Endothelial cell of umbilical vein (primary cell): ENCODE measurements at regions not wholly inside any gene's neighbourhood (a gene's known extent, or its start where the extent isn't known, plus 50 kb on each side); places are given as distances from the start of the nearest gene placed in this dataset.

Experiments used
- BruUV-seq: library from RNA; stranded (reverse); fragments of 400-500 nt; replicated peaks from 2 replicates; lab custom pipeline; 2021; lab: Mats Ljungman, UMichigan
- CTCF ChIA-PET: fragments of 300-600, 350-600 bp; sonication (Branson Sonifier 250); formaldehyde crosslinking; loops from one replicate; lab custom pipeline; 2021; ENCODE audit warnings: antibody characterized with exemption, inconsistent platforms; lab: Charles Lee
- POLR2A ChIA-PET: fragments of 300-600, 350-600 bp; sonication (Branson Sonifier 250); formaldehyde crosslinking; loops from one replicate; lab custom pipeline; 2021; ENCODE audit warnings: antibody characterized with exemption, inconsistent platforms; lab: Charles Lee
- DNase-seq: peaks from one replicate; pipeline ENCODE4 v3.0.0-alpha.2; 2011; ENCODE audit warnings: low read depth, low spot score
- FAIRE-seq: peaks from 2 replicates; lab custom pipeline; 2011; peaks lifted over from hg19 to GRCh38; lab: Jason Lieb, UNC
- H2AFZ ChIP-seq: 2 replicates; pipeline ENCODE4 v1.6.0; 2012; ENCODE audit warnings: low read depth, low read length, control low read depth, inconsistent platforms
- H3K27ac ChIP-seq: 2 replicates; pipeline ENCODE4 v1.5.1; 2011; ENCODE audit warnings: low read depth, mild to moderate bottlenecking, control low read depth, low read length, moderate library complexity; ENCODE audit not compliant: insufficient read depth
- H3K27me3 ChIP-seq, 2 experiments: 2 replicates each; pipeline versions ENCODE4 v1.6.0 to v1.6.1; 2011; ENCODE audit warnings: low read length in 2 of 2, mixed read lengths in 1 of 2; ENCODE audit not compliant: control insufficient read depth in 2 of 2, insufficient read depth in 2 of 2
- H3K36me3 ChIP-seq, 2 experiments: 2 replicates in 1 of 2; 3 replicates in 1 of 2; pipeline ENCODE4 v1.5.1; 2011; ENCODE audit warnings: low read length in 2 of 2, mild to moderate bottlenecking in 1 of 2, moderate library complexity in 1 of 2; ENCODE audit not compliant: control insufficient read depth in 2 of 2, insufficient read depth in 2 of 2; ENCODE audit errors: extremely low read depth in 1 of 2
- H3K4me1 ChIP-seq: 3 replicates; pipeline ENCODE4 v1.5.1; 2011; ENCODE audit warnings: mild to moderate bottlenecking, low read length; ENCODE audit not compliant: control insufficient read depth, insufficient read depth; ENCODE audit errors: extremely low read depth
- H3K4me2 ChIP-seq: 2 replicates; pipeline ENCODE4 v1.6.1; 2011; ENCODE audit warnings: low read length, control low read depth, mixed read lengths; ENCODE audit not compliant: insufficient read depth
- H3K4me3 ChIP-seq, 3 experiments: fragments of 200-600 bp in 1 of 3; sonication (generic), shearing (Covaris generic) in 1 of 3; replicated peaks in 1 of 3; 2 replicates each; pipeline ENCODE4 v1.5.1; 2011 to 2016; ENCODE audit warnings: control low read depth in 3 of 3, low read length in 3 of 3, mild to moderate bottlenecking in 2 of 3, inconsistent platforms in 1 of 3, low read depth in 1 of 3, moderate library complexity in 1 of 3; ENCODE audit not compliant: insufficient read depth in 1 of 3
- H3K79me2 ChIP-seq: 2 replicates; pipeline ENCODE4 v1.6.0; 2012; ENCODE audit warnings: low read length, inconsistent platforms; ENCODE audit not compliant: control insufficient read depth, insufficient read depth
- H3K9ac ChIP-seq: replicated peaks from 2 replicates; pipeline ENCODE3; 2011; ENCODE audit warnings: low read length, control low read depth; ENCODE audit not compliant: insufficient read depth; ENCODE audit errors: extremely low read depth
- H3K9me1 ChIP-seq: replicated peaks from 3 replicates; pipeline ENCODE4 v1.6.0; 2011; ENCODE audit warnings: mild to moderate bottlenecking, low read length; ENCODE audit not compliant: control insufficient read depth, insufficient read depth; ENCODE audit errors: extremely low read depth
- H3K9me3 ChIP-seq: replicated peaks from 2 replicates; pipeline ENCODE4 v1.5.1; 2012; ENCODE audit warnings: low read length, inconsistent platforms; ENCODE audit not compliant: control insufficient read depth, insufficient read depth
- H4K20me1 ChIP-seq: replicated peaks from 2 replicates; pipeline ENCODE3; 2011; ENCODE audit warnings: mild to moderate bottlenecking, low read length; ENCODE audit not compliant: control insufficient read depth, insufficient read depth; ENCODE audit errors: extremely low read depth
- EZH2 ChIP-seq: IDR thresholded peaks from 2 replicates; pipeline ENCODE4 v1.6.1; 2012; ENCODE audit warnings: borderline replicate concordance, low read depth, mild to moderate bottlenecking, moderate library complexity, low read length, inconsistent platforms; ENCODE audit not compliant: severe bottlenecking
- FOS ChIP-seq: IDR thresholded peaks from 2 replicates; pipeline ENCODE4 v1.6.1; 2011; ENCODE audit warnings: mild to moderate bottlenecking, low read length, moderate library complexity, borderline replicate concordance; ENCODE audit not compliant: insufficient read depth
- GATA2 ChIP-seq: IDR thresholded peaks from 2 replicates; pipeline ENCODE4 v1.7.0; 2011; ENCODE audit warnings: low read depth, mild to moderate bottlenecking, moderate library complexity, mixed read lengths, low read length; ENCODE audit not compliant: insufficient read length, insufficient read depth
- JUN ChIP-seq: IDR thresholded peaks from 2 replicates; pipeline ENCODE4 v1.6.1; 2011; ENCODE audit warnings: borderline replicate concordance, low read depth; ENCODE audit not compliant: insufficient read length, insufficient read depth
- MYC ChIP-seq: IDR thresholded peaks from one replicate; pipeline ENCODE4 v1.6.1; 2011; ENCODE audit warnings: mild to moderate bottlenecking, low read depth, low read length
- POLR2A ChIP-seq: IDR thresholded peaks from 2 replicates; pipeline ENCODE4 v1.6.1; 2012; ENCODE audit warnings: low read depth, mild to moderate bottlenecking, control low read depth, low read length
- POLR2AphosphoS5 ChIP-seq: IDR thresholded peaks from 2 replicates; pipeline ENCODE4 v1.6.1; 2012; ENCODE audit warnings: low read depth, mild to moderate bottlenecking, control low read depth, low read length, moderate library complexity; ENCODE audit not compliant: insufficient read depth
- dilution Hi-C: fragments of 300-500 bp; cut with MboI; formaldehyde crosslinking; loops from one replicate; pipeline ENCODE4 v1.15.0; 2019; ENCODE audit warnings: low sequenced_read_pairs; ENCODE audit not compliant: extremely low pct_ligation_motif_present
- intact Hi-C: fragments of 100-400 bp; cut with micrococcal nuclease; formaldehyde crosslinking; loops from one replicate; pipeline ENCODE4 v1.10.0; 2022
- TF ChIP-seq, protein P1 (sequence below): IDR thresholded peaks from 2 replicates; pipeline ENCODE4 v1.6.1; 2011; ENCODE audit not compliant: insufficient read depth, insufficient read length
- TF ChIP-seq, protein P2 (sequence below), 2 donors: IDR thresholded peaks; 1 replicate in 1 of 2; 2 replicates in 1 of 2; pipeline ENCODE4 v1.5.1; 2011; ENCODE audit warnings: low read length in 2 of 2, mild to moderate bottlenecking in 2 of 2, moderate library complexity in 2 of 2, control low read depth in 1 of 2, inconsistent platforms in 1 of 2, low read depth in 1 of 2; ENCODE audit not compliant: insufficient read depth in 1 of 2; ENCODE audit errors: extremely low read depth in 1 of 2

DNA sequence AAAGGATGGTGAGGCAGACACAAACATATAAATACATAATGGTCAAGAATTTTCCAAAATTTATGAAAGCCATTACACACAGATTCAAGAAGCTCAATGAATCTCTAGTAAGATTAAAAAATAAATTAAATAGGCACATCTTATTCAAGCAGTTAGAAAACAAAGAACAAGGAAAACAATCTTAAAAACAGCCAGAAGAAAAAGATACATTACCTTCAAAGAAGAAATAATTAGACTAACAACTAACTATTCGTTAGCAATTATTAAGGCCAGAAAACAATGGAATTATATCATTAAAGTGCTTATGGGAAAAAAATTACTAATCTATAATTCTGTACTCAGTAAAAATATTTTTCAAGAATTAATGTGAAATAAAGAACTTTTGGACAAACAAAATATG, 593.1 kb downstream of the EBF1 start:
- Histone ChIP-seq H4K20me1 (no peaks in the 10 kb centered on the region), H2AFZ (no peak overlapping the region), H3K4me3 (no peak overlapping the region), H3K36me3 (no peaks in the 10 kb centered on the region), H3K27me3 (no peaks in the 10 kb centered on the region), H3K4me2 (no peak overlapping the region), H3K9me1 (no peaks in the 10 kb centered on the region), H3K9me3 (no peaks in the 10 kb centered on the region), H3K79me2 (no peaks in the 10 kb centered on the region), H3K27ac (no peak overlapping the region), H3K9ac (no peak overlapping the region), H3K4me1 (no peaks in the 10 kb centered on the region)
- DNase-seq, result no peak
- TF ChIP-seq FOS (no peak), POLR2AphosphoS5 (no peak), GATA2 (no peak), POLR2A (no peak), JUN (no peak), EZH2 (no peak), MYC (no peak)
- TF ChIP-seq, protein P1, sequence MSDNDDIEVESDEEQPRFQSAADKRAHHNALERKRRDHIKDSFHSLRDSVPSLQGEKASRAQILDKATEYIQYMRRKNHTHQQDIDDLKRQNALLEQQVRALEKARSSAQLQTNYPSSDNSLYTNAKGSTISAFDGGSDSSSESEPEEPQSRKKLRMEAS, result no peak
- TF ChIP-seq, protein P2, sequence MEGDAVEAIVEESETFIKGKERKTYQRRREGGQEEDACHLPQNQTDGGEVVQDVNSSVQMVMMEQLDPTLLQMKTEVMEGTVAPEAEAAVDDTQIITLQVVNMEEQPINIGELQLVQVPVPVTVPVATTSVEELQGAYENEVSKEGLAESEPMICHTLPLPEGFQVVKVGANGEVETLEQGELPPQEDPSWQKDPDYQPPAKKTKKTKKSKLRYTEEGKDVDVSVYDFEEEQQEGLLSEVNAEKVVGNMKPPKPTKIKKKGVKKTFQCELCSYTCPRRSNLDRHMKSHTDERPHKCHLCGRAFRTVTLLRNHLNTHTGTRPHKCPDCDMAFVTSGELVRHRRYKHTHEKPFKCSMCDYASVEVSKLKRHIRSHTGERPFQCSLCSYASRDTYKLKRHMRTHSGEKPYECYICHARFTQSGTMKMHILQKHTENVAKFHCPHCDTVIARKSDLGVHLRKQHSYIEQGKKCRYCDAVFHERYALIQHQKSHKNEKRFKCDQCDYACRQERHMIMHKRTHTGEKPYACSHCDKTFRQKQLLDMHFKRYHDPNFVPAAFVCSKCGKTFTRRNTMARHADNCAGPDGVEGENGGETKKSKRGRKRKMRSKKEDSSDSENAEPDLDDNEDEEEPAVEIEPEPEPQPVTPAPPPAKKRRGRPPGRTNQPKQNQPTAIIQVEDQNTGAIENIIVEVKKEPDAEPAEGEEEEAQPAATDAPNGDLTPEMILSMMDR (IDR thresholded peaks at IDR 0.05; ENCODE audit: extremely low read depth in 1 of 2, insufficient read depth in 1 of 2, low read depth in 1 of 2, low read length in 2 of 2), result no peak
- FAIRE-seq, result no peak
- ChIA-PET POLR2A (no interaction called here), CTCF (no interaction called here)
- intact Hi-C loops (no loop called here), dilution Hi-C loops (no loop called here)
- no TSS peak for BruUV-seq
